ENCODE measurements at regions not wholly inside any gene's neighbourhood (a gene's known extent, or its start where the extent isn't known, plus 50 kb on each side); places are given as distances from the start of the nearest gene placed in this dataset.

DNA sequence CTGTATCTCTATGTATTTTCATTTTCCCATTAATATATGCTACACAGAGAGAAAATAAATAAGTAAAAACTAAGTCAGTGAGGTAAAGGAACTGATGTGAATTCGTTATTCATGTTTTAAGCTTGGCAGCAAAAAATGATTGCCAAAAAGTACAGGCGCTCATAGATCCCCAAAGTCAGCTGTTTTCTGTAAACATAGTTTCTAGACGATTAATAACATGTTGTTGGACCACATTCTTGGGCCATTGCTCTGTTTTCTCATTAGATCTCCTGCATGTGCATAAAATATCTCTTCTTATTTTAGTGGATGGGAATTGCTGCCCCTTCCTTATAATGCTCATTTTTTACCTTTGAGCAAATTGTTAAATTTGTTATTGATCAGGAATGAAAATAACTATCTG is 215.2 kb downstream of the TLE1 start:
- no peak for TF ChIP-seq REST (IDR thresholded peaks at IDR 0.05; ENCODE audit: insufficient read depth in 1 of 2, low read depth in 2 of 2, low read length in 2 of 2)
- no peak for TF ChIP-seq SIN3A (IDR thresholded peaks at IDR 0.05; ENCODE audit: borderline replicate concordance, insufficient read depth, low read length)
- no peak for TF ChIP-seq POLR2AphosphoS5 (IDR thresholded peaks at IDR 0.05; ENCODE audit: low read depth, low read length)
- no peak for TF ChIP-seq TAF1 (IDR thresholded peaks at IDR 0.05; ENCODE audit: borderline replicate concordance, insufficient read depth, low read length)
- no peak for TF ChIP-seq FOXP2 (optimal IDR thresholded peaks at IDR 0.05; ENCODE audit: borderline replicate concordance, extremely low read depth, extremely low read length, insufficient read depth)

DNA sequence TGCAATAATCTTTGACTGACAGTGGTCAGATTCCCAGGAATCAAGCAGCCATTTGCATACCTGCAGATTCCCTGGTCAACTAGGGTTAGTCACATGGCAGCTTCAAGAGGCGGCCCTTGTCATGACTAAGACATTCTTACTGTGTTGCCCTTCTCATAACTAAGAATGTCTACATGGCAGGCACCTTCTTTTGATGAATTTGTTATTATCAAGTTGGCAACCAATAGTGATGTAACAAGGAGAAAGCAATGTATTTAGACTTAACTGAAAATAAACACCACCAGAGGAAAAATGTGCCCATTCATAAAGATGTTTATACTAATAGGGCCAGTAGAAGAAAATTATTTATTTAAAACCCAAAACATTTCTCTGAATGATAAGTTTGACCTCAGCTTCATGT is 215.6 kb downstream of the TLE1 start:
- TF ChIP-seq SIN3A (IDR thresholded peaks at IDR 0.05; ENCODE audit: borderline replicate concordance, insufficient read depth, low read length) (no peak), FOXP2 (optimal IDR thresholded peaks at IDR 0.05; ENCODE audit: borderline replicate concordance, extremely low read depth, extremely low read length, insufficient read depth) (no peak), REST (IDR thresholded peaks at IDR 0.05; ENCODE audit: insufficient read depth in 1 of 2, low read depth in 2 of 2, low read length in 2 of 2) (no peak), POLR2AphosphoS5 (IDR thresholded peaks at IDR 0.05; ENCODE audit: low read depth, low read length) (no peak), TAF1 (IDR thresholded peaks at IDR 0.05; ENCODE audit: borderline replicate concordance, insufficient read depth, low read length) (no peak)

- TF ChIP-seq FOXP2 (optimal IDR thresholded peaks at IDR 0.05; ENCODE audit: borderline replicate concordance, extremely low read depth, extremely low read length, insufficient read depth) (no peak), SIN3A (IDR thresholded peaks at IDR 0.05; ENCODE audit: borderline replicate concordance, insufficient read depth, low read length) (no peak), REST (IDR thresholded peaks at IDR 0.05; ENCODE audit: insufficient read depth in 1 of 2, low read depth in 2 of 2, low read length in 2 of 2) (no peak), POLR2AphosphoS5 (IDR thresholded peaks at IDR 0.05; ENCODE audit: low read depth, low read length) (no peak), TAF1 (IDR thresholded peaks at IDR 0.05; ENCODE audit: borderline replicate concordance, insufficient read depth, low read length) (no peak)
Measured at GRCh38 chr9:81473206-81473605, 216.1 kb downstream of the TLE1 start.

DNA sequence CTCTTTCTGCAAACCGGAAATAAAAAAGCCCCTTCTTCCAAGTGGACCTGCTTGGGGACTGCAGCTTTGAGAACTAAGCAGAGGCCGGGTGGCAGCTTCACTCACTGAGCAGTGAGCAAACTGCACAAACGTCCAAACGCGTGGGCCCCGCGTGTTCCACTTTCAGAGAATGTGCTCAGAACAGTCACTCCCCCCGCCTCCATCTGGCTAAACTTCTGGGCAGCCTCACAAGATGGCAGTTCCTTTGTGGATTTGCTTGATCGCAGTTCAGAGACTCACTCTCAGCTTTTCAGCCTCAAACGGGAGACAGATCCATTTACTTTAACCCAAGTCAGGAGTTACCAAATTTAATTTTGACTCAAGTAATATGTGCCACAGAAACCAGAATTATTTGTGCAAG is 216.6 kb downstream of the TLE1 start:
- TF ChIP-seq FOXP2 (optimal IDR thresholded peaks at IDR 0.05; ENCODE audit: borderline replicate concordance, extremely low read depth, extremely low read length, insufficient read depth) (no peak), REST (IDR thresholded peaks at IDR 0.05; ENCODE audit: insufficient read depth in 1 of 2, low read depth in 2 of 2, low read length in 2 of 2) (no peak), TAF1 (IDR thresholded peaks at IDR 0.05; ENCODE audit: borderline replicate concordance, insufficient read depth, low read length) (no peak), SIN3A (IDR thresholded peaks at IDR 0.05; ENCODE audit: borderline replicate concordance, insufficient read depth, low read length) (no peak), POLR2AphosphoS5 (IDR thresholded peaks at IDR 0.05; ENCODE audit: low read depth, low read length) (no peak)

DNA sequence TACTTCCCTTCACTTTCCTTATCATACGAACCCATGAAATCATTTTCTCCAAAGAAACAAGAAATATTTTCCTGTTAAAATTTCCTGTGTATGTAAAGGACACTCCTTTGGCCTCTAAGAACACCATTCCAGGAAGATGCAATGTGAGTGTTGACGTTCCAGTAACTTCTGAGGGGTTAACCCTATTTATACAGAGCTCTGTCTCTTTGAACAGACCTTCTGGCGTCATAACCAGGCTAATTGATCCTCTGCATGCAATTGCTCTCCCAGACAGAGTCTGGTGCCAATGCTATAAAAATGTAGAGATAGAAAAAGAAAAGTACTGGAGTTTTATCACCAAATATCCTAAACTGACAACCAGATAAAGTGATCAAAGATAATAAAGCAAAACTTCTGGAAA is 218.5 kb downstream of the TLE1 start:
- TF ChIP-seq FOXP2 (optimal IDR thresholded peaks at IDR 0.05; ENCODE audit: borderline replicate concordance, extremely low read depth, extremely low read length, insufficient read depth) = no peak
- TF ChIP-seq SIN3A (IDR thresholded peaks at IDR 0.05; ENCODE audit: borderline replicate concordance, insufficient read depth, low read length) = no peak
- TF ChIP-seq POLR2AphosphoS5 (IDR thresholded peaks at IDR 0.05; ENCODE audit: low read depth, low read length) = no peak
- TF ChIP-seq TAF1 (IDR thresholded peaks at IDR 0.05; ENCODE audit: borderline replicate concordance, insufficient read depth, low read length) = no peak
- TF ChIP-seq REST (IDR thresholded peaks at IDR 0.05; ENCODE audit: insufficient read depth in 1 of 2, low read depth in 2 of 2, low read length in 2 of 2) = no peak
